ENCODE measurements at regions not wholly inside any gene's neighbourhood (a gene's known extent, or its start where the extent isn't known, plus 50 kb on each side); places are given as distances from the start of the nearest gene placed in this dataset.

DNA sequence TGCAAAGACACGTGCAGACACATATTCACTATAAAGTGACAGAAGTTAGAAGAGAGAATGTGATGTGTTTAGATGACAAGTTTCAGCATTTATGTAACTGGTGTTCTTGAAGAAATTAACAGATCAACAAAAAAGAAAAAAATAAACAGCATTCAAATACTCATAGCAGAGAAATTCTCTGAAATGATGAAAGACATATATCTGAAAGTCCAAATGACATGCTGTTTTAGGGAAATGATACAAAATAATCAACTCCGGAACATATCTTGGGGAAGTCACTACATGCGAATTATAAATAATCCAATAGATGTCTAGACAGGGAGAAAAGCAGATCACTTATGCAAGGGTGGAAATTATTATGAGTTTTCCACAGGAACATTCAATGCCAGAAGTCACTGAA lies 146.0 kb downstream of the SPANXN4 start:
- no TSS peak for BruUV-seq (replicated peaks)
- no peak for DNase-seq (ENCODE audit: low spot score)

DNA sequence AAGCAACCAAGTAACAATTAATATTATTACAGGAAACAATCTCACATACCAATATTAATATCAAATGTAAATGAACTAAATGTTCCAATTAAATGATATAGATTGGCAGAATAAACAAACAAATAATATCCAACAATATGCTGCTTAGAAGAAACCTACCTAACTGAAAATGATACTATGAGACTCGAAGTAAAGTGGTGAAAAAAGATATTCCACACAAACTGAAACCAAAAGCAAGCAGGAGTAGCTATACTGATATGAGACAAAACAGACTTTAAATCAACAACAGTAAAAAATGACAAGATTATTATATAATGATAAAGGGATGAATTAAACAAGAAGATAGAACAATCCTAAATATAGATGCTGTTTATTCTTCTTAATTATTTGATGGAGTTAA lies 140.1 kb downstream of the SPANXN4 start:
- Histone ChIP-seq H2AFZ (ENCODE audit: low read length) (no peak overlapping the region), H3K36me3 (ENCODE audit: insufficient read depth, low read length) (no peaks in the 10 kb centered on the region), H3K4me1 (ENCODE audit: insufficient read depth, low read length, poor library complexity, severe bottlenecking) (no peaks in the 10 kb centered on the region), H3K4me2 (ENCODE audit: low read length) (no peak overlapping the region), H3K9me3 (ENCODE audit: low read length) (no peaks in the 10 kb centered on the region), H3K4me3 (ENCODE audit: low read depth, low read length, poor library complexity, severe bottlenecking) (no peak overlapping the region), H3K9me2 (ENCODE audit: insufficient read depth, low read length) (no peaks in the 10 kb centered on the region), H3K27ac (ENCODE audit: low read depth, low read length, poor library complexity, severe bottlenecking) (no peak overlapping the region), H3K79me2 (ENCODE audit: insufficient read depth, low read depth, low read length) (no peaks in the 10 kb centered on the region), H4K20me1 (ENCODE audit: insufficient read depth, low read length) (no peaks in the 10 kb centered on the region)
- no peak for TF ChIP-seq EZH2phosphoT487 (IDR thresholded peaks at IDR 0.05; ENCODE audit: borderline replicate concordance, low read depth, low read length)
- TF ChIP-seq, protein P1, sequence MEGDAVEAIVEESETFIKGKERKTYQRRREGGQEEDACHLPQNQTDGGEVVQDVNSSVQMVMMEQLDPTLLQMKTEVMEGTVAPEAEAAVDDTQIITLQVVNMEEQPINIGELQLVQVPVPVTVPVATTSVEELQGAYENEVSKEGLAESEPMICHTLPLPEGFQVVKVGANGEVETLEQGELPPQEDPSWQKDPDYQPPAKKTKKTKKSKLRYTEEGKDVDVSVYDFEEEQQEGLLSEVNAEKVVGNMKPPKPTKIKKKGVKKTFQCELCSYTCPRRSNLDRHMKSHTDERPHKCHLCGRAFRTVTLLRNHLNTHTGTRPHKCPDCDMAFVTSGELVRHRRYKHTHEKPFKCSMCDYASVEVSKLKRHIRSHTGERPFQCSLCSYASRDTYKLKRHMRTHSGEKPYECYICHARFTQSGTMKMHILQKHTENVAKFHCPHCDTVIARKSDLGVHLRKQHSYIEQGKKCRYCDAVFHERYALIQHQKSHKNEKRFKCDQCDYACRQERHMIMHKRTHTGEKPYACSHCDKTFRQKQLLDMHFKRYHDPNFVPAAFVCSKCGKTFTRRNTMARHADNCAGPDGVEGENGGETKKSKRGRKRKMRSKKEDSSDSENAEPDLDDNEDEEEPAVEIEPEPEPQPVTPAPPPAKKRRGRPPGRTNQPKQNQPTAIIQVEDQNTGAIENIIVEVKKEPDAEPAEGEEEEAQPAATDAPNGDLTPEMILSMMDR (conservative IDR thresholded peaks at IDR 0.05; ENCODE audit: low read length), result no peak
- BruUV-seq (replicated peaks), result no TSS peak
- CTCF ChIA-PET (ENCODE audit: unreplicated experiment), result no interaction called here
- intact Hi-C loops (cut with micrococcal nuclease; ENCODE audit: unreplicated experiment), result no loop called here
- POLR2A ChIA-PET, result no interaction called here
- no peak for DNase-seq (ENCODE audit: low spot score)

More for the DNA sequence above, 146.0 kb downstream of the SPANXN4 start:
- no peaks in the 10 kb centered on the region for H3K79me2 ChIP-seq (ENCODE audit: insufficient read depth, low read depth, low read length)
- no peak for TF ChIP-seq EZH2phosphoT487 (IDR thresholded peaks at IDR 0.05; ENCODE audit: borderline replicate concordance, low read depth, low read length)
- intact Hi-C loops (cut with micrococcal nuclease; ENCODE audit: unreplicated experiment), result no loop called here
- POLR2A ChIA-PET, result no interaction called here
- H3K9me3 ChIP-seq (ENCODE audit: low read length), result no peaks in the 10 kb centered on the region
- no peaks in the 10 kb centered on the region for H3K36me3 ChIP-seq (ENCODE audit: insufficient read depth, low read length)
- no peak overlapping the region for H3K27ac ChIP-seq (ENCODE audit: low read depth, low read length, poor library complexity, severe bottlenecking)
- H3K4me1 ChIP-seq (ENCODE audit: insufficient read depth, low read length, poor library complexity, severe bottlenecking), result no peaks in the 10 kb centered on the region
- no peaks in the 10 kb centered on the region for H4K20me1 ChIP-seq (ENCODE audit: insufficient read depth, low read length)
- no peak overlapping the region for H3K4me2 ChIP-seq (ENCODE audit: low read length)
- CTCF ChIA-PET (ENCODE audit: unreplicated experiment), result no interaction called here
- H2AFZ ChIP-seq (ENCODE audit: low read length), result no peak overlapping the region
- H3K4me3 ChIP-seq (ENCODE audit: low read depth, low read length, poor library complexity, severe bottlenecking), result no peak overlapping the region
- H3K9me2 ChIP-seq (ENCODE audit: insufficient read depth, low read length), result no peaks in the 10 kb centered on the region

DNA sequence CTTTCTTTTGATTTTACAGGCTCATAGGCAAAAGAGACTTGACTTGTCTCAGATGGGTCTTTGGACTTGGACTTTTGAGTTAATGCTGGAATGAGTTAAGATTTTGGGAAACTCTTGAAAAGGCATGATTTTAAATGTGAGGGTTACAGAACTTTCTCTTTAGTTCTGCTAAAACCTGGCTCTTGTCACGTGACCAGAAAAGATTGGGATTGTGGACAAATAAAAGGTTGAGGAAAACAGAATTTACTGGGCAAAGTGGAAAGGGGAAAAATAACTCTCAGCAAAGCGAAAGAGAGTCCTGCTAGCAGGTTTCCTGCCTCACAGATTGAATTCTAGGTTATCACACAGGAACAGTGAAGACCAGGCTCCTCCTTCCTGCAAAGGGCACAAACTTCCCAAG lies 114.0 kb downstream of the SPANXN4 start:
- POLR2A ChIA-PET, result no interaction called here

More for the DNA sequence above, 114.0 kb downstream of the SPANXN4 start:
- H3K9me2 ChIP-seq (ENCODE audit: insufficient read depth, low read length), result no peaks in the 10 kb centered on the region
- no peak overlapping the region for H3K4me2 ChIP-seq (ENCODE audit: low read length)
- no peaks in the 10 kb centered on the region for H3K4me1 ChIP-seq (ENCODE audit: insufficient read depth, low read length, poor library complexity, severe bottlenecking)
- no peak for TF ChIP-seq EZH2phosphoT487 (IDR thresholded peaks at IDR 0.05; ENCODE audit: borderline replicate concordance, low read depth, low read length)
- TF ChIP-seq, protein P1 (conservative IDR thresholded peaks at IDR 0.05; ENCODE audit: low read length), result no peak
- H3K4me3 ChIP-seq (ENCODE audit: low read depth, low read length, poor library complexity, severe bottlenecking), result no peak overlapping the region
- H3K79me2 ChIP-seq (ENCODE audit: insufficient read depth, low read depth, low read length), result no peaks in the 10 kb centered on the region
- CTCF ChIA-PET (ENCODE audit: unreplicated experiment), result no interaction called here
- no peak overlapping the region for H3K27ac ChIP-seq (ENCODE audit: low read depth, low read length, poor library complexity, severe bottlenecking)
- H4K20me1 ChIP-seq (ENCODE audit: insufficient read depth, low read length), result no peaks in the 10 kb centered on the region
- DNase-seq (ENCODE audit: low spot score), result no peak
- H2AFZ ChIP-seq (ENCODE audit: low read length), result no peak overlapping the region
- BruUV-seq (replicated peaks), result no TSS peak
- H3K36me3 ChIP-seq (ENCODE audit: insufficient read depth, low read length), result no peaks in the 10 kb centered on the region
- H3K9me3 ChIP-seq (ENCODE audit: low read length), result no peaks in the 10 kb centered on the region
- intact Hi-C loops (cut with micrococcal nuclease; ENCODE audit: unreplicated experiment), result no loop called here

Measured in OCI-LY7 (cell line).